ENCODE measurements at regions not wholly inside any gene's neighbourhood (a gene's known extent, or its start where the extent isn't known, plus 50 kb on each side); places are given as distances from the start of the nearest gene placed in this dataset.

GRCh38 chr4:101655005-101655404 is 135.5 kb upstream of the BANK1 start:
- no peak for TF ChIP-seq CTCF (IDR thresholded peaks at IDR 0.05; ENCODE audit: low read depth, low read length)
- TF ChIP-seq EZH2phosphoT487 (IDR thresholded peaks at IDR 0.05; ENCODE audit: low read depth) = no peak

Measured in OCI-LY3 (cell line).